B cell (primary cell): ENCODE measurements at regions not wholly inside any gene's neighbourhood (a gene's known extent, or its start where the extent isn't known, plus 50 kb on each side); places are given as distances from the start of the nearest gene placed in this dataset.

Source experiments
- EZH2 ChIP-seq: IDR thresholded peaks from 2 replicates; pipeline ENCODE4 v1.6.1; 2012; ENCODE audit warnings: borderline replicate concordance, low read depth, mild to moderate bottlenecking, moderate library complexity, low read length; ENCODE audit not compliant: insufficient read depth, poor library complexity, severe bottlenecking
- TF ChIP-seq, protein P1 (sequence below): fragments of 200-600 bp; IDR thresholded peaks from one replicate; pipeline ENCODE4 v1.8.0; 2022; ENCODE audit warnings: antibody characterized with exemption, mild to moderate bottlenecking

GRCh38 chr6:167670938-167671338, 155.8 kb upstream of the AFDN start:
- TF ChIP-seq, protein P1, sequence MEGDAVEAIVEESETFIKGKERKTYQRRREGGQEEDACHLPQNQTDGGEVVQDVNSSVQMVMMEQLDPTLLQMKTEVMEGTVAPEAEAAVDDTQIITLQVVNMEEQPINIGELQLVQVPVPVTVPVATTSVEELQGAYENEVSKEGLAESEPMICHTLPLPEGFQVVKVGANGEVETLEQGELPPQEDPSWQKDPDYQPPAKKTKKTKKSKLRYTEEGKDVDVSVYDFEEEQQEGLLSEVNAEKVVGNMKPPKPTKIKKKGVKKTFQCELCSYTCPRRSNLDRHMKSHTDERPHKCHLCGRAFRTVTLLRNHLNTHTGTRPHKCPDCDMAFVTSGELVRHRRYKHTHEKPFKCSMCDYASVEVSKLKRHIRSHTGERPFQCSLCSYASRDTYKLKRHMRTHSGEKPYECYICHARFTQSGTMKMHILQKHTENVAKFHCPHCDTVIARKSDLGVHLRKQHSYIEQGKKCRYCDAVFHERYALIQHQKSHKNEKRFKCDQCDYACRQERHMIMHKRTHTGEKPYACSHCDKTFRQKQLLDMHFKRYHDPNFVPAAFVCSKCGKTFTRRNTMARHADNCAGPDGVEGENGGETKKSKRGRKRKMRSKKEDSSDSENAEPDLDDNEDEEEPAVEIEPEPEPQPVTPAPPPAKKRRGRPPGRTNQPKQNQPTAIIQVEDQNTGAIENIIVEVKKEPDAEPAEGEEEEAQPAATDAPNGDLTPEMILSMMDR: no peak
- TF ChIP-seq EZH2: no peak
